ENCODE measurements at regions not wholly inside any gene's neighbourhood (a gene's known extent, or its start where the extent isn't known, plus 50 kb on each side); places are given as distances from the start of the nearest gene placed in this dataset.

GRCh38 chr11:112706863-112707262, 254.4 kb upstream of the NCAM1 start:
- TF ChIP-seq, protein P1, sequence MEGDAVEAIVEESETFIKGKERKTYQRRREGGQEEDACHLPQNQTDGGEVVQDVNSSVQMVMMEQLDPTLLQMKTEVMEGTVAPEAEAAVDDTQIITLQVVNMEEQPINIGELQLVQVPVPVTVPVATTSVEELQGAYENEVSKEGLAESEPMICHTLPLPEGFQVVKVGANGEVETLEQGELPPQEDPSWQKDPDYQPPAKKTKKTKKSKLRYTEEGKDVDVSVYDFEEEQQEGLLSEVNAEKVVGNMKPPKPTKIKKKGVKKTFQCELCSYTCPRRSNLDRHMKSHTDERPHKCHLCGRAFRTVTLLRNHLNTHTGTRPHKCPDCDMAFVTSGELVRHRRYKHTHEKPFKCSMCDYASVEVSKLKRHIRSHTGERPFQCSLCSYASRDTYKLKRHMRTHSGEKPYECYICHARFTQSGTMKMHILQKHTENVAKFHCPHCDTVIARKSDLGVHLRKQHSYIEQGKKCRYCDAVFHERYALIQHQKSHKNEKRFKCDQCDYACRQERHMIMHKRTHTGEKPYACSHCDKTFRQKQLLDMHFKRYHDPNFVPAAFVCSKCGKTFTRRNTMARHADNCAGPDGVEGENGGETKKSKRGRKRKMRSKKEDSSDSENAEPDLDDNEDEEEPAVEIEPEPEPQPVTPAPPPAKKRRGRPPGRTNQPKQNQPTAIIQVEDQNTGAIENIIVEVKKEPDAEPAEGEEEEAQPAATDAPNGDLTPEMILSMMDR (IDR thresholded peaks at IDR 0.05; ENCODE audit: poor library complexity), result no peak
- TF ChIP-seq EZH2phosphoT487 (IDR thresholded peaks at IDR 0.05; ENCODE audit: low read depth, severe bottlenecking, unreplicated experiment) (no peak), EZH2 (IDR thresholded peaks at IDR 0.05; ENCODE audit: borderline replicate concordance) (no peak)

All from hepatocyte (in vitro differentiated cells).